ENCODE measurements at regions not wholly inside any gene's neighbourhood (a gene's known extent, or its start where the extent isn't known, plus 50 kb on each side); places are given as distances from the start of the nearest gene placed in this dataset.
"Not testable (repeated sequence)": the region's sequence is repeated elsewhere in the genome, so short reads cannot be mapped to it uniquely, and the experiment has no call there.

GRCh38 chr11:126149759-126150625, 61.5 kb downstream of the RPUSD4 start:
- DNase-seq (ENCODE audit: low read depth) (no peak), FAIRE-seq (no peak)
- Histone ChIP-seq H3K36me3 (ENCODE audit: control insufficient read depth, insufficient read depth, low read length) (no peaks in the 10 kb centered on the region), H3K4me3 (ENCODE audit: low read depth, low read length) (no peak overlapping the region), H3K27me3 (ENCODE audit: control insufficient read depth, insufficient read depth, low read length) (no peaks in the 10 kb centered on the region)
- TF ChIP-seq, protein P1, sequence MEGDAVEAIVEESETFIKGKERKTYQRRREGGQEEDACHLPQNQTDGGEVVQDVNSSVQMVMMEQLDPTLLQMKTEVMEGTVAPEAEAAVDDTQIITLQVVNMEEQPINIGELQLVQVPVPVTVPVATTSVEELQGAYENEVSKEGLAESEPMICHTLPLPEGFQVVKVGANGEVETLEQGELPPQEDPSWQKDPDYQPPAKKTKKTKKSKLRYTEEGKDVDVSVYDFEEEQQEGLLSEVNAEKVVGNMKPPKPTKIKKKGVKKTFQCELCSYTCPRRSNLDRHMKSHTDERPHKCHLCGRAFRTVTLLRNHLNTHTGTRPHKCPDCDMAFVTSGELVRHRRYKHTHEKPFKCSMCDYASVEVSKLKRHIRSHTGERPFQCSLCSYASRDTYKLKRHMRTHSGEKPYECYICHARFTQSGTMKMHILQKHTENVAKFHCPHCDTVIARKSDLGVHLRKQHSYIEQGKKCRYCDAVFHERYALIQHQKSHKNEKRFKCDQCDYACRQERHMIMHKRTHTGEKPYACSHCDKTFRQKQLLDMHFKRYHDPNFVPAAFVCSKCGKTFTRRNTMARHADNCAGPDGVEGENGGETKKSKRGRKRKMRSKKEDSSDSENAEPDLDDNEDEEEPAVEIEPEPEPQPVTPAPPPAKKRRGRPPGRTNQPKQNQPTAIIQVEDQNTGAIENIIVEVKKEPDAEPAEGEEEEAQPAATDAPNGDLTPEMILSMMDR (IDR thresholded peaks at IDR 0.05; ENCODE audit: insufficient read depth, low read length, severe bottlenecking): no peak

DNA sequence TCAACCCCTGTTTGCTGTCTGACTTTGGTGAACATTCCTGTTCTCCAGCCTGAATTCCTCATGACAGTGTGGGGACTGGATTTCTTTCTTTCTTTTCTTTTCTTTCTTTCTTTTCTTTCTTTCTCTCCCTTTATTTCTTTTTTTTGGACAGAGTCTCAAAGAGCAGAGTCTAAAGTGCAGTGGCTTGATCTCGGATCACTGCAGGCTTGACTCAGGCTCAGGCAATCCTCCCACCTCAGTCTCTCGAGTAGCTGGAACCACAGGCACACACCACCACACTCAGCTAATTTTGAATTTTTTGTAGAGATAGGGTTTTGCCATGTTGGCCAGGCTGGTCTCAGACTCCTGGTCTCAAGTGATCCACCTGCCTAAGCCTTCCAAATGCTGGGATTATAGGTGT, 63.1 kb downstream of the RPUSD4 start:
- no peak for FAIRE-seq

GRCh38 chr11:126147208-126148111, 64.0 kb downstream of the RPUSD4 start:
- FAIRE-seq: no peak
- DNase-seq (ENCODE audit: low read depth): peak; percentile 64
- Histone ChIP-seq H3K36me3 (ENCODE audit: control insufficient read depth, insufficient read depth, low read length) (no peaks in the 10 kb centered on the region), H3K4me3 (ENCODE audit: low read depth, low read length) (no peak overlapping the region), H3K27me3 (ENCODE audit: control insufficient read depth, insufficient read depth, low read length) (no peaks in the 10 kb centered on the region)
- TF ChIP-seq, protein P1 (IDR thresholded peaks at IDR 0.05; ENCODE audit: insufficient read depth, low read length, severe bottlenecking): no peak

More for the DNA sequence above, 63.1 kb downstream of the RPUSD4 start:
- no peak overlapping the region for H3K4me3 ChIP-seq (ENCODE audit: low read depth, low read length)
- TF ChIP-seq, protein P1 (IDR thresholded peaks at IDR 0.05; ENCODE audit: insufficient read depth, low read length, severe bottlenecking): no peak
- H3K27me3 ChIP-seq (ENCODE audit: control insufficient read depth, insufficient read depth, low read length): no peaks in the 10 kb centered on the region
- DNase-seq (ENCODE audit: low read depth): no peak
- H3K36me3 ChIP-seq (ENCODE audit: control insufficient read depth, insufficient read depth, low read length): no peaks in the 10 kb centered on the region

GRCh38 chr11:126146454-126147192, 64.8 kb downstream of the RPUSD4 start:
- no peak overlapping the region for H3K4me3 ChIP-seq (ENCODE audit: low read depth, low read length)
- H3K36me3 ChIP-seq (ENCODE audit: control insufficient read depth, insufficient read depth, low read length): no peaks in the 10 kb centered on the region
- DNase-seq (ENCODE audit: low read depth) (no peak), FAIRE-seq (no peak)
- TF ChIP-seq, protein P1 (IDR thresholded peaks at IDR 0.05; ENCODE audit: insufficient read depth, low read length, severe bottlenecking): no peak
- H3K27me3 ChIP-seq (ENCODE audit: control insufficient read depth, insufficient read depth, low read length): no peaks in the 10 kb centered on the region

DNA sequence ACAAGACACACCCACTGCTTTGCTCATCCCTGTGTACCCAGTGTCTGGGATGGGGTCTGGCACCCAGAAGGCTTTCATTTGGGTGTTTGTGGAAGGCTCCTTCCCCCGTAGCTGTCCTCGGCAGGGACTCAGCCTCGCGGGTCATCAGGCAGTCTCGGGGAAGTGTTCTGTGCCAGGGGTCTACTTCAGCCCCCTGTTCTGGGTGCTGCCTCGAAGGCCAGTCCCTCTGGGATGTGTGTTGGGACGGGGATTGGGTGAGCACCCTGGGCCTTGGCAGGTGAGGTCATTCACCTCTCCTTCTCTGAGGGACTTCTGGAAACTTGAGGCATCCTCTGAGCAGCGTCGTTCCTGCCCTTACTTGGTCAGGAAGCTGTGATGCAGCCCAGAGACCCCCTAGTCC, 65.5 kb downstream of the RPUSD4 start:
- TF ChIP-seq, protein P1 (IDR thresholded peaks at IDR 0.05; ENCODE audit: insufficient read depth, low read length, severe bottlenecking): no peak
- H3K27me3 ChIP-seq (ENCODE audit: control insufficient read depth, insufficient read depth, low read length): peaks cover 2% of the 10 kb centered on the region
- no peak for DNase-seq (ENCODE audit: low read depth)
- no peaks in the 10 kb centered on the region for H3K36me3 ChIP-seq (ENCODE audit: control insufficient read depth, insufficient read depth, low read length)
- no peak overlapping the region for H3K4me3 ChIP-seq (ENCODE audit: low read depth, low read length)
- no peak for FAIRE-seq

DNA sequence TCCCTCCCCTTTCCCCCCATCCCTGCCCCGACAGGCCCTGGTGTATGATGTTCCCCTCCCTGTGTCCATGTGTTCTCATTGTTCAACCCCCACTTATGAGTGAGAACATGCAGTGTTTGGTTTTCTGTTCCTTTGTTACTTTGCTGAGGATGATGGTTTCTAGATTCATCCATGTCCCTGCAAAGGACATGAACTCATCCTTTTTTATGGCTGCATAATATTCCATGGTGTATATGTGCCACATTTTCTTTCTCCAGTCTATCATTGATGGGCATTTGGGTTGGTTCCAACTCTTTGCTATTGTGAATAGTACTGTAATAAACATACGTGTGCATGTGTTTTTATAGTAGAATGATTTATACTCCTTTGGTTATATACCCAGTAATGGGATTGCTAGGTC, 68.0 kb downstream of the RPUSD4 start:
- not testable (repeated sequence) for H3K4me3 ChIP-seq (ENCODE audit: low read depth, low read length); H3K36me3 ChIP-seq (ENCODE audit: control insufficient read depth, insufficient read depth, low read length); FAIRE-seq; DNase-seq (ENCODE audit: low read depth)
- peaks cover 11% of the 10 kb centered on the region for H3K27me3 ChIP-seq (ENCODE audit: control insufficient read depth, insufficient read depth, low read length)
